GM13976 (cell line): ENCODE measurements at regions not wholly inside any gene's neighbourhood (a gene's known extent, or its start where the extent isn't known, plus 50 kb on each side); places are given as distances from the start of the nearest gene placed in this dataset.

Experiments
- DNase-seq: peaks from one replicate; pipeline ENCODE4 v3.0.0; 2012; ENCODE audit warnings: low spot score
- in situ Hi-C: fragments of 300-500 bp; cut with MboI; formaldehyde crosslinking; loops from one replicate; pipeline ENCODE4 v1.12.0; 2022; ENCODE audit warnings: low sequenced_read_pairs, mixed read lengths, inconsistent platforms; ENCODE audit not compliant: unreplicated experiment
- TF ChIP-seq, protein P1 (sequence below): IDR thresholded peaks from 2 replicates; pipeline ENCODE4 v1.5.1; 2012; ENCODE audit warnings: borderline replicate concordance, mild to moderate bottlenecking; ENCODE audit not compliant: insufficient read depth; ENCODE audit errors: extremely low read depth, missing control alignments, control extremely low read depth

DNA sequence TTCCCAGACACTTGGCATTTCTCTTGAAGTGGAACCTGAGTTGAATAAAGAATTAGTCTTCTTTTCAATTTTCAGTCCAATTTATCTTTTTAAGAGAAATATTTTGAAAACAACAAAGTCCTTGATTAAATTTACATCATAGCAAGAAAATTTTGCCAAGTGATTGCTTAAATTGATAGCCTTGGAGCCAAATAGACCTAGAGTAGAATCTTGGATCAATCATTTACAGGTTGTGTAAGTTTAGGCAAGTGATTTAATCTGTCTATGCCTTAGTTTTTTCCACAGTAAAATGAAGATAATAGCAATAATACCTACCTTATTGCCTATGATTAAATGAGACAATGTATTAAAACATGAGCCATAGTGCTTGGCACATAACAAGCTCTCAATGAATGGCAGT, 113.9 kb downstream of the LHX9 start:
- in situ Hi-C loops: no loop called here
- TF ChIP-seq, protein P1, sequence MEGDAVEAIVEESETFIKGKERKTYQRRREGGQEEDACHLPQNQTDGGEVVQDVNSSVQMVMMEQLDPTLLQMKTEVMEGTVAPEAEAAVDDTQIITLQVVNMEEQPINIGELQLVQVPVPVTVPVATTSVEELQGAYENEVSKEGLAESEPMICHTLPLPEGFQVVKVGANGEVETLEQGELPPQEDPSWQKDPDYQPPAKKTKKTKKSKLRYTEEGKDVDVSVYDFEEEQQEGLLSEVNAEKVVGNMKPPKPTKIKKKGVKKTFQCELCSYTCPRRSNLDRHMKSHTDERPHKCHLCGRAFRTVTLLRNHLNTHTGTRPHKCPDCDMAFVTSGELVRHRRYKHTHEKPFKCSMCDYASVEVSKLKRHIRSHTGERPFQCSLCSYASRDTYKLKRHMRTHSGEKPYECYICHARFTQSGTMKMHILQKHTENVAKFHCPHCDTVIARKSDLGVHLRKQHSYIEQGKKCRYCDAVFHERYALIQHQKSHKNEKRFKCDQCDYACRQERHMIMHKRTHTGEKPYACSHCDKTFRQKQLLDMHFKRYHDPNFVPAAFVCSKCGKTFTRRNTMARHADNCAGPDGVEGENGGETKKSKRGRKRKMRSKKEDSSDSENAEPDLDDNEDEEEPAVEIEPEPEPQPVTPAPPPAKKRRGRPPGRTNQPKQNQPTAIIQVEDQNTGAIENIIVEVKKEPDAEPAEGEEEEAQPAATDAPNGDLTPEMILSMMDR: no peak
- no peak for DNase-seq

DNA sequence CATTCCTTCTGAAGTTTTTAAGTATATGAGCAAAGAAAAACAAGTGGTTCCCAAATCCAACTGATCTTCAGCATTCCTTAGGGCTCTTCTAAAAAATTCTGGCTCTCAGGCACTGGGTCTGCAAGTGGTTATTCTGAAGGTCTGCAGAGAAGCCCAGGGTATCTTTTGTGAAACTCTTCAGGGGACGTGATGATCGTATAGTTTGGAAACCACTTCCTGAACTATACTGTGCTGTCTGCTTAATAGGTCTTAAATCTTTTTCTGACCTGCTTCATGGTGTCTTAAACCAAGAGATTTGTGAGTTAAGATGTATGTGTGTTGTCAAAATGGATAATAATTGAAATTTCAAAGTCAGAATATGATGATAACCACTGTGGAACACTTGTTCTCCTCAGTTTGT, 115.5 kb downstream of the LHX9 start:
- no peak for DNase-seq
- in situ Hi-C loops: no loop called here
- TF ChIP-seq, protein P1: no peak

DNA sequence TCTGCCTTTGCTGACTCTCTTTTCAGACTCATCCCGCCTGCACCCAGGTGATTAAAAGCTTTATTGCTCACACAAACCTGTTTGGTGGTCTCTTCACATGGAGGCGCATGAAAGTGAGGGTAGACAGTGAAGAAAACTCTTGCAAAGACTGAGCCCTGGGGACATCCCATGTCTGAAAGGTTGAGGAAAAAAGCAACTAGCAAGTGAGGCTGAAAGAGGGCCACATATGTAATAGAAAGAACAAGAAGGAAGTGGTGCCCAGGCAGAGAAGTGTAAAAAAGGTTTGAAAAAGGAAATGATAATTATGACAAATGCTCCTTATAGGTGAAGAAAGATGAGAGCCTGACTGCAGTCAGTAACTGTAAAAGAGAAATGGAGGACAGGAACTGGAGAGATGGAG, 115.9 kb upstream of the NEK7 start:
- TF ChIP-seq, protein P1: no peak
- in situ Hi-C loops: no loop called here
- DNase-seq: no peak

DNA sequence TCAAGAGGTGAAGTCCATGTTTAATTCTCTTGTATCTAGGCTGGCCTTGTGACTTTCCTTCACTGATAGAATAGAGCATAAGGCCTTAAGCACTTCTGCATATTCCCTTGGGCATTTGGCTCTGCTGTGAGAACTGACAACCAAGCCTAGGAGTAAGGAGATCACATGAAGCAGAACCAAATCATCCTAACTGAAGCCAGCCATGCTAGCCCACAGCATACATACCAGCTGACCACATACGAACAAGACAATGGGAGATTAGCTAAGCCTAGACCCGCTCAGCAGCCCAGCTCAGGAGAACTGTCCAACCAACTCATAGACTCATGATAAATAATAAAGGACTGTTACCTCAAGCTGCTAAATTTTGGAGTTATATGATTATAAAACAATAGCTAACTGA, 114.6 kb upstream of the NEK7 start:
- DNase-seq: no peak
- TF ChIP-seq, protein P1: no peak
- in situ Hi-C loops: no loop called here

DNA sequence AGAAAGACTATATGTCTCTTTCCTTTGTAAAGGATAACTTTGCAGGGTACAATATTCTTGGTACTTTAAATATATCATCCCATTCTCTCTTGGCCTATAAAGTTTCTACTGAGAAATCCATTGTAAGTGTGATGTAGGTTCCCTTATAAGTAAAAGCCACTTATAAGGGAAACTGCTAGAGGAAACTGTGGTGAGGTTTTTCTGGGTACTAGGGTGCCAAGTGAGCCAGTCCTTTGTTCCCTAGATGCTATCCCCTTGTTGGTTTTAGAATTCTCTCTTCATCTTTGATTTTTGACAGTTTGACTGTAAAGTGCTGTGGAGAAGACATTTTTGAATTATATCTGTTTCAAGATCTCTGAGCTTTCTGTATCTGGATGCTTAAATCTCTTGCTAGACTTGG, 108.9 kb upstream of the NEK7 start:
- DNase-seq: no peak
- TF ChIP-seq, protein P1: no peak
- in situ Hi-C loops: no loop called here

DNA sequence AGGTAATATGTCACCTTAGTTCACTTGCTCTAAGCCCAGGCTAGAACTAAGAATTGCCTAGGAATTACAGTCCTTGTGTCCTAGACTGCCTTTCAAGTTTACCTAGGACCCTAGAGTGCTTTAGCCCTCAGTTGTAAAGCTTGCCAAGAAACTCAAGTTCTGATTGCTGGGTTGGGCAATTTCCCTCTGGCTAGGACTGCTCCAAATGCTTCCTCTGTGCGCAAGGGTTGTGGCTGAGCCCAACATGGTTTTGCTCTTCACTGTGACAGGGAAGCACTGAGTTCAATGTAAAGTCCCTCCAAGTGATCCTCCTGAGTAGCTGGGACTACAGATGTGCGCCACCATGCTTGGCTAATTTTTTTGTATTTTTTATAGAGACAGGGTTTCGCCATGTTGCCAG, 102.3 kb upstream of the NEK7 start:
- DNase-seq: no peak
- TF ChIP-seq, protein P1: no peak
- in situ Hi-C loops: no loop called here

DNA sequence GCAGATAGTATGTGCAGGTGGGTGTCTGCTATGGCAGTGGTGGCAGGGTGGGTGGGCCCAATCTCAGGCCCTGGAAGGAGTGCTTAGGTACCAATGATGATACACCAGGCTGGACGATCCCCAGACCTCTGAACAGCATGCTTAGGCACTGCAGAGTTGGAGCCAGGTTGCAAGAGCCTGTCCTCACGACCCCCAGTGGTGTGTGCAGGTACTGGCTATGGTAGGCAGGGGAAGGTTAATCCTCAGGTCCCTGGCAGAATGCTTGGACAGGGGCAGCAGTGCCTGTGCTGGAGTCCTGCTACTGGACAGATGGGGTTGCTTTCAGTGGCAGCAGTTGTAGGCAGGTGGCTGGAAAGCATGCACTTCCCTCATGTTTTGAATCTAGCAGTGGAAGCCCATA, 100.5 kb upstream of the NEK7 start:
- in situ Hi-C loops: no loop called here
- TF ChIP-seq, protein P1: no peak
- DNase-seq: no peak
